Natural killer cell (primary cell): ENCODE measurements at regions not wholly inside any gene's neighbourhood (a gene's known extent, or its start where the extent isn't known, plus 50 kb on each side); places are given as distances from the start of the nearest gene placed in this dataset.

Experiments
- ATAC-seq, 3 donors: fragments of 150-1000 bp in 2 of 3; fragments of 200-7000 bp in 1 of 3; cut with Tn5 transposase; 1 replicate in 1 of 3; 2 replicates in 2 of 3; pipeline ENCODE4 v1.10.0; 2021; ENCODE audit warnings: mild to moderate bottlenecking in 2 of 3, moderate library complexity in 2 of 3
- DNase-seq, 2 donors: peaks; one replicate each; pipeline versions ENCODE4 v3.0.0 to v3.0.0-alpha.2; 2013 to 2021; ENCODE audit warnings: mixed read lengths in 1 of 2
- H3K27ac ChIP-seq: one replicate; pipeline ENCODE4 v1.5.1; 2013; ENCODE audit warnings: mild to moderate bottlenecking, low read length
- H3K27me3 ChIP-seq: one replicate; pipeline ENCODE4 v1.6.1; 2013; ENCODE audit warnings: low read length; ENCODE audit not compliant: control insufficient read depth, insufficient read depth
- H3K36me3 ChIP-seq: one replicate; pipeline ENCODE4 v1.6.1; 2013; ENCODE audit warnings: low read length; ENCODE audit not compliant: control insufficient read depth, insufficient read depth
- H3K4me1 ChIP-seq: one replicate; pipeline ENCODE4 v1.6.1; 2013; ENCODE audit warnings: low read length; ENCODE audit not compliant: control insufficient read depth, insufficient read depth
- H3K4me3 ChIP-seq: one replicate; pipeline ENCODE4 v1.5.1; 2013; ENCODE audit warnings: low read length
- H3K9me3 ChIP-seq: one replicate; pipeline ENCODE4 v1.6.1; 2013; ENCODE audit warnings: low read length; ENCODE audit not compliant: control insufficient read depth, insufficient read depth
- H3K27ac Mint-ChIP-seq, 2 donors: one replicate each; pipeline ENCODE4 v1.8.0; 2022; ENCODE audit warnings: mild to moderate bottlenecking in 2 of 2, mixed read lengths in 2 of 2, moderate library complexity in 1 of 2
- H3K27me3 Mint-ChIP-seq, 2 donors: one replicate each; pipeline ENCODE4 v1.8.0; 2022; ENCODE audit warnings: low read depth in 2 of 2, mixed read lengths in 2 of 2
- H3K36me3 Mint-ChIP-seq: one replicate; pipeline ENCODE4 v1.8.0; 2022; ENCODE audit warnings: mixed read lengths
- H3K4me1 Mint-ChIP-seq, 2 donors: one replicate each; pipeline ENCODE4 v1.8.0; 2022; ENCODE audit warnings: mixed read lengths in 2 of 2
- H3K4me3 Mint-ChIP-seq: one replicate; pipeline ENCODE4 v1.8.0; 2022; ENCODE audit warnings: mild to moderate bottlenecking, moderate library complexity, mixed read lengths
- H3K9me3 Mint-ChIP-seq, 2 donors: one replicate each; pipeline ENCODE4 v1.8.0; 2022; ENCODE audit warnings: mixed read lengths in 2 of 2
- WGBS: methylation state at CpG from one replicate; pipeline ENCODE4 v1.1.7; 2013; ENCODE audit warnings: missing lambda C conversion rate; ENCODE audit not compliant: insufficient coverage; 5-methylcytosine and 5-hydroxymethylcytosine counted together
- intact Hi-C: fragments of 100-400 bp; cut with micrococcal nuclease; formaldehyde crosslinking; loops from one replicate; pipeline ENCODE4 v1.14.2; 2022
- TF ChIP-seq, protein P1 (sequence below): fragments of 200-600 bp; IDR thresholded peaks from one replicate; pipeline ENCODE4 v1.8.0; 2022; ENCODE audit warnings: antibody characterized with exemption

DNA sequence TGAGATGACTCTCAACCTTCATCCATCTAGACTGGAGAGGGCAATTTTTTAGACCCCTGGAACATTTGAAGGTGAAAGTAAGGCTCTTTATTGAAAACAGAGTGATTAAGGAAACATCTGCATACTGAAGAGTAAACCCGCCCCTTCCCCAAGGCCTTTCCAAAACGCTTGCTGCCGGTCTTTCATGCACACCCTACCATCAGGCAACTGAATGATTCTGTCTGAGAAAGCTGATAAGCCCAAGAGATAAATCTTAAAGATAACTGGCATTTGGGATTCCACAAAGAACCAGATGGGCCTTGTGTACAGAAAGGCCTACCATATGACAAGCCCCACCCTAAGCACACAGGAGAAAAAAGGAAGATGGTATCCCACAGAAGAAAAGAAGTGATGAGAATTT, 54.4 kb upstream of the PIK3R1 start:
- no peak for DNase-seq
- Histone ChIP-seq H3K4me1 (no peaks in the 10 kb centered on the region), H3K27ac (no peak overlapping the region), H3K36me3 (no peaks in the 10 kb centered on the region), H3K9me3 (no peaks in the 10 kb centered on the region), H3K27me3 (no peaks in the 10 kb centered on the region), H3K4me3 (no peak overlapping the region)
- Mint-ChIP-seq H3K27ac (no peak overlapping the region), H3K36me3 (no peaks in the 10 kb centered on the region), H3K27me3 (no peaks in the 10 kb centered on the region), H3K9me3 (no peaks in the 10 kb centered on the region), H3K4me3 (no peak overlapping the region), H3K4me1 (no peaks in the 10 kb centered on the region)
- TF ChIP-seq, protein P1, sequence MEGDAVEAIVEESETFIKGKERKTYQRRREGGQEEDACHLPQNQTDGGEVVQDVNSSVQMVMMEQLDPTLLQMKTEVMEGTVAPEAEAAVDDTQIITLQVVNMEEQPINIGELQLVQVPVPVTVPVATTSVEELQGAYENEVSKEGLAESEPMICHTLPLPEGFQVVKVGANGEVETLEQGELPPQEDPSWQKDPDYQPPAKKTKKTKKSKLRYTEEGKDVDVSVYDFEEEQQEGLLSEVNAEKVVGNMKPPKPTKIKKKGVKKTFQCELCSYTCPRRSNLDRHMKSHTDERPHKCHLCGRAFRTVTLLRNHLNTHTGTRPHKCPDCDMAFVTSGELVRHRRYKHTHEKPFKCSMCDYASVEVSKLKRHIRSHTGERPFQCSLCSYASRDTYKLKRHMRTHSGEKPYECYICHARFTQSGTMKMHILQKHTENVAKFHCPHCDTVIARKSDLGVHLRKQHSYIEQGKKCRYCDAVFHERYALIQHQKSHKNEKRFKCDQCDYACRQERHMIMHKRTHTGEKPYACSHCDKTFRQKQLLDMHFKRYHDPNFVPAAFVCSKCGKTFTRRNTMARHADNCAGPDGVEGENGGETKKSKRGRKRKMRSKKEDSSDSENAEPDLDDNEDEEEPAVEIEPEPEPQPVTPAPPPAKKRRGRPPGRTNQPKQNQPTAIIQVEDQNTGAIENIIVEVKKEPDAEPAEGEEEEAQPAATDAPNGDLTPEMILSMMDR = no peak
- no peak for ATAC-seq
- intact Hi-C loops = no loop called here
- WGBS = 57% methylated on average over 3 of the region's 3 CpGs

DNA sequence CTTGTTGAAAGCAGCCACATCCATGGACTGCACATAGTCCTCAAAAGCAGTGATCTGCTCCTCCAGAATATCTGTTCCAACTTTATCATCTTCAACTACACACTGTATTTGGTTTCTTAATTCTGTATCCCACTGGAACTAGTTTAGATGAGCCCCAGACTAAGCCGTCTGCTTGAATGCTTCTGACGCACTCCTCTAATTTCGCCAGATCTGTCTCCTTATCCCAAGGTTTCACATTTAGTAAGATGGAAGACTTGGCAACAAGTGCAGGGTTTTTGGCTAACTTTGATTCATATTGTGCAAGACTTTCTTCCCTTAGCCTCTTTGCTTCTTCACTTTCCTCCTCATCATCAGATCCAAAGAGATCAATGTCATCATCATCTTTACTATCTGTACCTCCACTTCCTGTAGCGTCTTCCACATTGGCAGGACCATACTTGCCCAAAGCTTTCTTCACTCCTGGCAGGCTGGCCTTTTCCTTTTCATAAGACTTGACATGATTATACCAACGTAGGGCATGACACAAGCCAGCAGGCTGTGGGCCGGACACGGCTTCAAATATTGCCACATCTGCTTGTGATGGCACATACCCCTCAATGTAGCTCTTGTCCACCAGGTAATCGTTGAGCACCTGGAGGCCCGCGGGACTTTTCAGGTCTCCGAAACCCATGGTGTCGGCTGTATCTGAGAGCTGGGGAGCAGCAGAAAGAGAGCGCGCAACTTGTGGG, 56.2 kb upstream of the PIK3R1 start:
- Mint-ChIP-seq H3K27me3 (no peaks in the 10 kb centered on the region), H3K36me3 (no peaks in the 10 kb centered on the region), H3K9me3 (no peaks in the 10 kb centered on the region), H3K4me1 (no peaks in the 10 kb centered on the region), H3K27ac (no peak overlapping the region), H3K4me3 (no peak overlapping the region)
- Histone ChIP-seq H3K27ac (no peak overlapping the region), H3K4me3 (no peak overlapping the region), H3K9me3 (no peaks in the 10 kb centered on the region), H3K27me3 (no peaks in the 10 kb centered on the region), H3K36me3 (no peaks in the 10 kb centered on the region), H3K4me1 (no peaks in the 10 kb centered on the region)
- intact Hi-C loops = no loop called here
- ATAC-seq (no peak), DNase-seq (no peak)
- TF ChIP-seq, protein P1 = no peak
- WGBS = 94% methylated on average over 14 of the region's 14 CpGs

DNA sequence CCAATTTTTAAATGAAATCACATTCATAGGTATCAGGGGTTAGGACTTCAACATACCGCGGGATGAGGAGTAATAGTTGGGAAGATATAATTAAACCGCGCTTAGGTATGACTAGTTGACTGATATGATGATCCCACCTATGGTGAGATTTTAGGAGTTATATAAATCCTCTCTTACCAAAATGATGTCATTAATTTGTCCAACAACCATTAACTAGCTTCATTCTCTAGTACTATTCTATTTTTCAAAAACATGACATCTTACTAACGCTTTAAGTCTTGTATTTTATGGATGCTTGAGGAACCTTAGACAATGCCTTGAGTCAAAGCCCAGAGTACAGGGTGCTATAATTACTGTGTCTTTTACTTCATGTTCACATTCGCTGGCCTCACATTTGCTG, 59.6 kb upstream of the PIK3R1 start:
- no peak for DNase-seq
- no peak for ATAC-seq

More for the DNA sequence above, 59.6 kb upstream of the PIK3R1 start:
- Histone ChIP-seq H3K4me3 (no peak overlapping the region), H3K27ac (no peak overlapping the region), H3K27me3 (no peaks in the 10 kb centered on the region), H3K9me3 (no peaks in the 10 kb centered on the region), H3K4me1 (no peaks in the 10 kb centered on the region), H3K36me3 (no peaks in the 10 kb centered on the region)
- Mint-ChIP-seq H3K36me3 (no peaks in the 10 kb centered on the region), H3K9me3 (no peaks in the 10 kb centered on the region), H3K4me1 (no peaks in the 10 kb centered on the region), H3K27me3 (no peaks in the 10 kb centered on the region), H3K27ac (no peak overlapping the region), H3K4me3 (no peak overlapping the region)
- TF ChIP-seq, protein P1 = no peak
- WGBS = 100% methylated on average over 1 of the region's 6 CpGs
- intact Hi-C loops = no loop called here
